GM12892 (cell line): ENCODE measurements at regions not wholly inside any gene's neighbourhood (a gene's known extent, or its start where the extent isn't known, plus 50 kb on each side); places are given as distances from the start of the nearest gene placed in this dataset.

Source experiments
- POLR2A ChIP-seq: IDR thresholded peaks from 2 replicates; pipeline ENCODE4 v1.6.1; 2011; ENCODE audit warnings: low read depth, low read length, control low read depth
- POLR2AphosphoS5 ChIP-seq: IDR thresholded peaks from 2 replicates; pipeline ENCODE4 v1.6.1; 2011; ENCODE audit warnings: low read depth, low read length, control low read depth

- TF ChIP-seq POLR2A (no peak), POLR2AphosphoS5 (no peak)
These were observed 207.7 kb upstream of the BMPER start for GRCh38 chr7:33697616-33698015.
